Stimulated activated CD8-positive, alpha-beta memory T cell treated with anti-CD3 and anti-CD28 coated beads, Interleukin-7, amount 100 ng/mL, for 48 hours (primary cell): ENCODE measurements at regions not wholly inside any gene's neighbourhood (a gene's known extent, or its start where the extent isn't known, plus 50 kb on each side); places are given as distances from the start of the nearest gene placed in this dataset.
"Not testable (repeated sequence)": the region's sequence is repeated elsewhere in the genome, so short reads cannot be mapped to it uniquely, and the experiment has no call there.

Experiments
- DNase-seq, 2 donors: peaks; one replicate each; pipeline ENCODE4 v3.0.0-alpha.2; 2020; ENCODE audit warnings: low read depth in 1 of 2; ENCODE audit errors: extremely low read depth in 1 of 2

GRCh38 chr1:91099746-91100621 lies 78.1 kb upstream of the ZNF644 start:
- no peak for DNase-seq

GRCh38 chr1:91098299-91098906 lies 76.6 kb upstream of the ZNF644 start:
- no peak for DNase-seq

GRCh38 chr1:91095321-91095720 lies 73.5 kb upstream of the ZNF644 start:
- DNase-seq, result not testable (repeated sequence)

- no peak for DNase-seq
Measured at GRCh38 chr1:91092503-91092902, 70.7 kb upstream of the ZNF644 start.

- no peak for DNase-seq
Measured at GRCh38 chr1:91091812-91092211, 70.0 kb upstream of the ZNF644 start.

GRCh38 chr1:91080650-91081049 lies 58.8 kb upstream of the ZNF644 start:
- DNase-seq, result no peak

- DNase-seq, result no peak
Measured at GRCh38 chr1:91078859-91079258, 57.0 kb upstream of the ZNF644 start.

GRCh38 chr1:91076834-91077233 lies 55.0 kb upstream of the ZNF644 start:
- no peak for DNase-seq

GRCh38 chr1:91075233-91076135 lies 53.6 kb upstream of the ZNF644 start:
- DNase-seq, result no peak

GRCh38 chr1:91073299-91073698 lies 51.5 kb upstream of the ZNF644 start:
- DNase-seq, result no peak

- DNase-seq, result no peak
Measured at GRCh38 chr1:91071838-91072237, 50.0 kb upstream of the ZNF644 start.
